A549 (cell line): ENCODE measurements at regions not wholly inside any gene's neighbourhood (a gene's known extent, or its start where the extent isn't known, plus 50 kb on each side); places are given as distances from the start of the nearest gene placed in this dataset.

ENCODE experiments used
- BHLHE40 ChIP-seq: IDR thresholded peaks from 2 replicates; pipeline ENCODE4 v1.6.1; 2012; ENCODE audit warnings: low read depth, low read length, inconsistent platforms
- CTCF ChIP-seq: fragments of >200 bp; sonication (Bioruptor Twin); formaldehyde crosslinking; IDR thresholded peaks from 3 replicates; pipeline ENCODE4 v1.5.1; 2016

GRCh38 chr4:87916626-87917025, 58.9 kb upstream of the SPP1 start:
- no peak for TF ChIP-seq BHLHE40
- TF ChIP-seq CTCF: no peak
